ENCODE measurements at regions not wholly inside any gene's neighbourhood (a gene's known extent, or its start where the extent isn't known, plus 50 kb on each side); places are given as distances from the start of the nearest gene placed in this dataset.

GRCh38 chr17:79244665-79245064 is 170.0 kb downstream of the ENGASE start:
- no peak for DNase-seq (ENCODE audit: low spot score)

GRCh38 chr17:79243996-79244395 is 169.4 kb downstream of the ENGASE start:
- no peak for DNase-seq (ENCODE audit: low spot score)

GRCh38 chr17:79243603-79243990 is 169.0 kb downstream of the ENGASE start:
- no peak for DNase-seq (ENCODE audit: low spot score)

GRCh38 chr17:79242873-79243602 is 168.4 kb downstream of the ENGASE start:
- no peak for DNase-seq (ENCODE audit: low spot score)

GRCh38 chr17:79242393-79242792 is 167.8 kb downstream of the ENGASE start:
- DNase-seq (ENCODE audit: low spot score), result no peak

- DNase-seq (ENCODE audit: low spot score), result no peak
These were observed 167.0 kb downstream of the ENGASE start for GRCh38 chr17:79241616-79242015.

GRCh38 chr17:79239205-79239604 is 164.6 kb downstream of the ENGASE start:
- DNase-seq (ENCODE audit: low spot score), result no peak

GRCh38 chr17:79237448-79238053 is 162.9 kb downstream of the ENGASE start:
- no peak for DNase-seq (ENCODE audit: low spot score)

- no peak for DNase-seq (ENCODE audit: low spot score)
These were observed 161.2 kb downstream of the ENGASE start for GRCh38 chr17:79235808-79236207.

GRCh38 chr17:79233916-79234551 is 159.4 kb downstream of the ENGASE start:
- DNase-seq (ENCODE audit: low spot score), result no peak

GRCh38 chr17:79232957-79233356 is 158.3 kb downstream of the ENGASE start:
- no peak for DNase-seq (ENCODE audit: low spot score)

GRCh38 chr17:79231766-79232287 is 157.2 kb downstream of the ENGASE start:
- no peak for DNase-seq (ENCODE audit: low spot score)

- DNase-seq (ENCODE audit: low spot score), result no peak
These were observed 156.0 kb downstream of the ENGASE start for GRCh38 chr17:79230576-79230975.

GRCh38 chr17:79226037-79226436 is 151.4 kb downstream of the ENGASE start:
- no peak for DNase-seq (ENCODE audit: low spot score)

- no peak for DNase-seq (ENCODE audit: low spot score)
These were observed 150.3 kb downstream of the ENGASE start for GRCh38 chr17:79224903-79225302.

- no peak for DNase-seq (ENCODE audit: low spot score)
These were observed 149.9 kb downstream of the ENGASE start for GRCh38 chr17:79224476-79224875.

- DNase-seq (ENCODE audit: low spot score), result no peak
These were observed 149.3 kb downstream of the ENGASE start for GRCh38 chr17:79223953-79224352.

- DNase-seq (ENCODE audit: low spot score), result no peak
These were observed 148.8 kb downstream of the ENGASE start for GRCh38 chr17:79223471-79223870.

GRCh38 chr17:79221597-79221996 is 147.0 kb downstream of the ENGASE start:
- DNase-seq (ENCODE audit: low spot score), result no peak

- DNase-seq (ENCODE audit: low spot score), result no peak
These were observed 146.2 kb downstream of the ENGASE start for GRCh38 chr17:79220713-79221291.

GRCh38 chr17:79220201-79220712 is 145.6 kb downstream of the ENGASE start:
- no peak for DNase-seq (ENCODE audit: low spot score)

GRCh38 chr17:79219208-79219935 is 144.7 kb downstream of the ENGASE start:
- no peak for DNase-seq (ENCODE audit: low spot score)
